ENCODE measurements at regions not wholly inside any gene's neighbourhood (a gene's known extent, or its start where the extent isn't known, plus 50 kb on each side); places are given as distances from the start of the nearest gene placed in this dataset.
"Not testable (repeated sequence)": the region's sequence is repeated elsewhere in the genome, so short reads cannot be mapped to it uniquely, and the experiment has no call there.

DNA sequence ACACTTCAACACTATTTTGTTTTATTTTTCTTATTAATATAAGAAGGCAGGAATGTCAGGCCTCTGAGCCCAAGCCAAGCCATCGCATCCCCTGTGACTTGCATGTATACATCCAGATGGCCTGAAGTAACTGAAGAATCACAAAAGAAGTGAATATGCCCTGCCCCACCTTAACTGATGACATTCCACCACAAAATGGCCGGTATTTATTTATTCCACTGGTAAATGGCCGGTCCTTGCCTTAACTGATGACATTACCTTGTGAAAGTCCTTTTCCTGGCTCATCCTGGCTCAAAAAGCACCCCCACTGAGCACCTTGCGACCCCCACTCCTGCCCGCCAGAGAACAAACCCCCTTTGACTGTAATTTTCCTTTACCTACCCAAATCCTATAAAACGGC is 111.9 kb upstream of the HTR2C start:
- TF ChIP-seq, protein P1, sequence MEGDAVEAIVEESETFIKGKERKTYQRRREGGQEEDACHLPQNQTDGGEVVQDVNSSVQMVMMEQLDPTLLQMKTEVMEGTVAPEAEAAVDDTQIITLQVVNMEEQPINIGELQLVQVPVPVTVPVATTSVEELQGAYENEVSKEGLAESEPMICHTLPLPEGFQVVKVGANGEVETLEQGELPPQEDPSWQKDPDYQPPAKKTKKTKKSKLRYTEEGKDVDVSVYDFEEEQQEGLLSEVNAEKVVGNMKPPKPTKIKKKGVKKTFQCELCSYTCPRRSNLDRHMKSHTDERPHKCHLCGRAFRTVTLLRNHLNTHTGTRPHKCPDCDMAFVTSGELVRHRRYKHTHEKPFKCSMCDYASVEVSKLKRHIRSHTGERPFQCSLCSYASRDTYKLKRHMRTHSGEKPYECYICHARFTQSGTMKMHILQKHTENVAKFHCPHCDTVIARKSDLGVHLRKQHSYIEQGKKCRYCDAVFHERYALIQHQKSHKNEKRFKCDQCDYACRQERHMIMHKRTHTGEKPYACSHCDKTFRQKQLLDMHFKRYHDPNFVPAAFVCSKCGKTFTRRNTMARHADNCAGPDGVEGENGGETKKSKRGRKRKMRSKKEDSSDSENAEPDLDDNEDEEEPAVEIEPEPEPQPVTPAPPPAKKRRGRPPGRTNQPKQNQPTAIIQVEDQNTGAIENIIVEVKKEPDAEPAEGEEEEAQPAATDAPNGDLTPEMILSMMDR (conservative IDR thresholded peaks at IDR 0.05): not testable (repeated sequence)
- TF ChIP-seq EZH2 (IDR thresholded peaks at IDR 0.05; ENCODE audit: low read depth): not testable (repeated sequence)

Measured in PC-9 (cell line).